ENCODE measurements at regions not wholly inside any gene's neighbourhood (a gene's known extent, or its start where the extent isn't known, plus 50 kb on each side); places are given as distances from the start of the nearest gene placed in this dataset.

DNA sequence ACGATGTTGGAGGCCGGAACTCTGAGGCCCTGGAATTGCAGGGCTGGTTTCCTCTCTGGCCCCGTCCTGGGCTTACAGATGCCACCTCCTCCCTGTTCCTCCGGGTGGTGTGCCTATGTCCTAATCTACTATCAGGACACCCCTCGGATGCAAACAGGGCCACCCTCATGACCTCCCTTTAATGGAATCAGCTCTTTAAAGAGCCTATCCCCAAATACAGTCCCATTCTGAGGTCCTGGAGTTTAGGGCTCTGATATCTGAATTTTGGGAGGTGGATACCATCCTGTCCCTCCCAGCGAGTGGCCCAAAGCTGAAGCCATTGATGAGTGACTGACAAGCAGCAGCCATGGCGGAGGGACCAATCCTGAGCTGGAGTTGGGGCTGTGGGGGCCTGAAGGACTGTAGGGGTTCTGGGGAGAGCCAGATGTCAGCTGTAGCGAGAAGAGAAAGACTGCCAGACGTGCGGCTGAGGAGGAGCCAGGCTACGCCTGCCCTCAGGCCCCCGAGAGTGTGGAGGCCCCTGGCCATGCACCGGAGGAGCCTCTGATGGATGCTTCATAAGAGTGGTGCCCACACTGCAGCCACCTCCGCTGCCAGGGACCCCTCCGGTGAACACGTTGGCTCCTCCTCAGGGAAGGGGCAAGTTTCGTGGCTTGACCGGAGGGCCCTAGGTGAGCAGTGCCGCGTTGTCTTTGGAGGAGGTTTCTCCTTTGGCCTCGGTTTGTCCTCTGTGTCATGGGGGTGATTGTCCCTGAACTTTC is 100.2 kb downstream of the KIF26A start:
- no peaks in the 10 kb centered on the region for H3K27me3 ChIP-seq
- H3K36me3 ChIP-seq = no peaks in the 10 kb centered on the region
- intact Hi-C loops (cut with DNase I) = no loop called here
- no peak overlapping the region for H3K27ac ChIP-seq
- H3K4me1 ChIP-seq = peaks cover 7% of the 10 kb centered on the region
- no peak for DNase-seq
- no peak overlapping the region for H3K9ac ChIP-seq (ENCODE audit: low read depth in 2 of 2, low read length in 2 of 2)
- TF ChIP-seq, protein P1, sequence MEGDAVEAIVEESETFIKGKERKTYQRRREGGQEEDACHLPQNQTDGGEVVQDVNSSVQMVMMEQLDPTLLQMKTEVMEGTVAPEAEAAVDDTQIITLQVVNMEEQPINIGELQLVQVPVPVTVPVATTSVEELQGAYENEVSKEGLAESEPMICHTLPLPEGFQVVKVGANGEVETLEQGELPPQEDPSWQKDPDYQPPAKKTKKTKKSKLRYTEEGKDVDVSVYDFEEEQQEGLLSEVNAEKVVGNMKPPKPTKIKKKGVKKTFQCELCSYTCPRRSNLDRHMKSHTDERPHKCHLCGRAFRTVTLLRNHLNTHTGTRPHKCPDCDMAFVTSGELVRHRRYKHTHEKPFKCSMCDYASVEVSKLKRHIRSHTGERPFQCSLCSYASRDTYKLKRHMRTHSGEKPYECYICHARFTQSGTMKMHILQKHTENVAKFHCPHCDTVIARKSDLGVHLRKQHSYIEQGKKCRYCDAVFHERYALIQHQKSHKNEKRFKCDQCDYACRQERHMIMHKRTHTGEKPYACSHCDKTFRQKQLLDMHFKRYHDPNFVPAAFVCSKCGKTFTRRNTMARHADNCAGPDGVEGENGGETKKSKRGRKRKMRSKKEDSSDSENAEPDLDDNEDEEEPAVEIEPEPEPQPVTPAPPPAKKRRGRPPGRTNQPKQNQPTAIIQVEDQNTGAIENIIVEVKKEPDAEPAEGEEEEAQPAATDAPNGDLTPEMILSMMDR (IDR thresholded peaks at IDR 0.05) = no peak
- H3K4me3 ChIP-seq = no peak overlapping the region
- no peaks in the 10 kb centered on the region for H3K9me3 ChIP-seq

DNA sequence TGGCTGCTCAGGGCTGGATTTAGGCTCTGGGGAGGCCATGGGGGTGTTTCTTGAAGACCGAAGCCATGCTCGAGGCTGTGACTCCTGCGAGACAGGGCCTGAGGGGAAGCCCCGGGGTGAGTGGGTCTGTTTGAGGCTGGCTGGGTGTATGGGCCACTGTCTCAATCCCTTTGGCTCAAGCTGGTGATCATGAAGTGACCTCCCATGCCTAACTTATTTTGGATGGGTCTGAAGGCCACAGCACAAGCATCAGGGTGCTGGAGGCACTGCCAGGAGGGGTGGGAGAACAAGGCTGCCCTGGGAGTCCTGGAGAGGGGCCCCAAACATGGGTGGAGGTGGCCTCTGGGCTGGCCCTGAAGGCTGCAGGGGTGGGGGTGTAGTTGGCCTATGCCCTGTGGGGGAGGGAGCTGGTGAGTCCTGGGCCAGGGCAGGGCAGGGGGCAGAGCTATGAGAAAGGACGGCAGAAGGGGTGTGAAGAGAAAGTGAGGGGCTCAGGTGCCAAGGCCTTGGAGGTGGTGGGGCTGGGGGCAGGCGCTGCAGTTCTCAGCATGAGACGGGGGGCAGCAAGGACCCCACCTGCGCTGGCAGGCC is 100.9 kb downstream of the KIF26A start:
- Histone ChIP-seq H3K27me3 (no peaks in the 10 kb centered on the region), H3K9ac (ENCODE audit: low read depth in 2 of 2, low read length in 2 of 2) (peak overlapping the region in 1 of 2 donors; percentile 71), H3K4me1 (peaks cover 7% of the 10 kb centered on the region), H3K27ac (no peak overlapping the region), H3K9me3 (no peaks in the 10 kb centered on the region), H3K36me3 (no peaks in the 10 kb centered on the region), H3K4me3 (no peak overlapping the region)
- DNase-seq = no peak
- TF ChIP-seq, protein P1 (IDR thresholded peaks at IDR 0.05) = no peak
- intact Hi-C loops (cut with DNase I) = no loop called here

DNA sequence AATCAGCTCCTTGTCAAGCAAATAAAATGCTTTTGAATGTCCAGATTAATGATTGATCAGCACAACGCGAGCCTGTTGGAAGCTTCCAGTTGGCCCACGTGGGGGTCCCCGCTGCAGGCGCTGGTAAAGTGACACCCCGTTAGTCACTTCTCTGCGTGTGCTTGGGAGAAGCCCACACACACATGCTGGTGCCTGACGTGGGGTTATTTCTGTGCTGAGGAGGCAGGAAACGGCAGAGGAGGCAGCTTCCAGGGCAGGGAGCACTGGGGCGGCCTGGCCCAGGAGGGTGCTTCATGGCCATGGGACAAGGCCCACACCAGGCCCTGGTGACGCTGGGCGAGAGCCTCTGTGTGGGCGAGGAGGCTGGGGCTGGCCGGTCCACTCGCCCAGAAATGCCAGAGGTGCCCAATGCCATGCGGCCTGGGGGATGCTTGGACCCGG is 101.5 kb downstream of the KIF26A start:
- peaks cover 7% of the 10 kb centered on the region for H3K4me1 ChIP-seq
- peak overlapping the region; percentile 47 for H3K27ac ChIP-seq
- H3K36me3 ChIP-seq = no peaks in the 10 kb centered on the region
- intact Hi-C loops (cut with DNase I) = no loop called here
- peak overlapping the region; percentile 33 to 71 for H3K9ac ChIP-seq (ENCODE audit: low read depth in 2 of 2, low read length in 2 of 2)
- H3K4me3 ChIP-seq = no peak overlapping the region
- DNase-seq = no peak
- H3K27me3 ChIP-seq = no peaks in the 10 kb centered on the region
- TF ChIP-seq, protein P1 (IDR thresholded peaks at IDR 0.05) = no peak
- no peaks in the 10 kb centered on the region for H3K9me3 ChIP-seq

DNA sequence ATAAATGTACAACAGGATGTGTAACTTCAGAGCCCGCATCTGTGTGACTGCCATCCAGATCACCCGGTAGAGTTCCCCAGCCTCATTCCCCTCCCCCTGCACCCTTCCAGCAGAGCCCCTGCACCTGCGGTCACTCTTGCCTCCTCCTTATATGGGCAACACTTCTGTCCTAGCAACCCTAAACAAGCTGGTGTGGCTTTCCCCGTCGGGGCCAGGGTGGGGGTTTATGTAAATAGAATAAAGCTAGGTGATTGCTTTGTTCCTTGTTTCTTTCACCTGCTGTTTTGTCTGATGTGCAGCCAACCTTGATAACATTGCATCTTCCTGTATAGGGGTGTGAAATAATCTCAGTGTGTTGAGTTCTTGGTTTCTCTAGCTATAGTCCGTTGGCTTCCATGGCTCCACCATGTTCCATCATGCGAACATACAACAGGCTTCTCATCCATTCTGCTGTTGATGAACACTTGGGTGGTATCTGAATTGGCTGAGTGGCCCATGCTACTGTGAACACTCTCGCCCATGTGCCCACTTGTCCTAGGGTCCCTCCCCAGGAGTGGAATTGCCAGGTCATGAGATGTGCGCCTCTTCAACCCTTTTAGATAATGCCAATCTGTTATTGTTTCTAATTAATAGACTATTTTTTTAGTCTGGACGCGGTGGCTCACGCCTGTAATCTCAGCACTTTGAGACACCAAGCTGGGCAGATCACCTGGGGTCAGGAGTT is 102.2 kb downstream of the KIF26A start:
- Histone ChIP-seq H3K36me3 (no peaks in the 10 kb centered on the region), H3K27ac (peak overlapping the region; percentile 47), H3K9ac (ENCODE audit: low read depth in 2 of 2, low read length in 2 of 2) (peak overlapping the region in 1 of 2 donors; percentile 71), H3K4me3 (no peak overlapping the region), H3K9me3 (no peaks in the 10 kb centered on the region), H3K27me3 (no peaks in the 10 kb centered on the region), H3K4me1 (peaks cover 7% of the 10 kb centered on the region)
- TF ChIP-seq, protein P1 (IDR thresholded peaks at IDR 0.05) = no peak
- DNase-seq = peak; percentile 80
- intact Hi-C loops (cut with DNase I) = no loop called here

DNA sequence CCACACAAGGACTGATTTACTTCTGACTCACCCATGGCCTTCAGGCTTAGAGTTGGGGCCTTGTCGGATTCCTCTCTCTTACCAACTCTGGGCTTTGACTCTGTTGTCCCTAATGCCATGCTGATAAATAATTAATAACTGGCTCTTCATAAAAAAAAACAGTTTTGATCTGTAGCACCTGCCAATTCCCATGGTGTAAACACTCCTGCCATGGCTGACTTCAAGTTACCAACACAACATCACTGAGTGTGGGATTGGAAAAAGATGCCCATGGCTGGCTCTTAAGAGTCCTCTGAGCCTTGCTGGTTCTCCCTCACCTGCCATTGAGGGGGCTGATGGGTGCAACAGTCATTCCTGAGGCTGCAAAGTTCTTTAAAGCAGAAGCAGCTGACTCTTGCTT is 104.8 kb downstream of the KIF26A start:
- no peak overlapping the region for H3K4me3 ChIP-seq
- H3K36me3 ChIP-seq = no peaks in the 10 kb centered on the region
- H3K9ac ChIP-seq (ENCODE audit: low read depth in 2 of 2, low read length in 2 of 2) = no peak overlapping the region
- intact Hi-C loops (cut with DNase I) = no loop called here
- H3K9me3 ChIP-seq = no peaks in the 10 kb centered on the region
- no peak overlapping the region for H3K27ac ChIP-seq
- H3K27me3 ChIP-seq = no peaks in the 10 kb centered on the region
- H3K4me1 ChIP-seq = peaks cover 7% of the 10 kb centered on the region
- DNase-seq = no peak
- TF ChIP-seq, protein P1 (IDR thresholded peaks at IDR 0.05) = no peak
